ENCODE measurements at regions not wholly inside any gene's neighbourhood (a gene's known extent, or its start where the extent isn't known, plus 50 kb on each side); places are given as distances from the start of the nearest gene placed in this dataset.
"Not testable (repeated sequence)": the region's sequence is repeated elsewhere in the genome, so short reads cannot be mapped to it uniquely, and the experiment has no call there.

DNA sequence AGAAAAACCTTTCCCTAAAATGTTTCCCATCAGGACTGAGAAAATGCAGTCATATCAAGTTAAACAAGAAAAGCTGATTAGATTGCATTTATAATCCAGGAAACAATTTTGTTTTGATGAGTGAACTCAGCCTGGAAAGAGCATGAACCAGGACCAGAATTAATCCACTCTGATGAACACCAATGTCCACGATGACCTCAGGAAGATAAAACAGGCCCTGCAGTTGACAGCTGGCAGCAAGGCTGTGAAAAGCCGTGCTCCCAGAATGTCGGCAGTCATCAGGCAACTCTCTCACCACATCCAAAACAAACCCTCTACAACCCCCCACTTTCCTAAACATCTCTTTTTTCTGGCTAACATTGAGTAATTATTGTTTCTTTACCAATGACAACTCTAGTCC lies 74.0 kb upstream of the PROKR2 start:
- no peak for DNase-seq (ENCODE audit: low read depth in 2 of 2)

GRCh38 chr20:5386846-5387245 lies 70.1 kb upstream of the PROKR2 start:
- not testable (repeated sequence) for DNase-seq (ENCODE audit: low read depth in 2 of 2)

DNA sequence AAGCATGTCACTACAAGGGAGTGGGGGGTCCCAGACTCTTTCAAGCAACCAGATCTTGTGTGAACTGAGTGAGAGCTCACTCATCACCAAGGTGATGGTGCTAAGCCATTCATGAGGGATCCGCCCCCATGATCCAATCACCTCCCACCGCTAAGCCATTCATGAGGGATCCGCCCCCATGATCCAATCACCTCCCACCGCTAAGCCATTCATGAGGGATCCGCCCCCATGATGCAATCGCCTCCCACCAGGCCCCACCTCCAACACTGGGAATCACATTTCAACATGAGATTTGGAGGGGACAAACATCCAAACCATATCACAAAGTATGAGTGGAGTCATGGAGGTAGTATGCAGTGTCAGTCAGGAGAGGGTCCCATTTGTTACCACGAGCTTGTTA lies 64.8 kb upstream of the PROKR2 start:
- DNase-seq (ENCODE audit: low read depth in 2 of 2) = not testable (repeated sequence)

- no peak for DNase-seq (ENCODE audit: low read depth in 2 of 2)
These were observed 60.7 kb upstream of the PROKR2 start for GRCh38 chr20:5377484-5377883.

DNA sequence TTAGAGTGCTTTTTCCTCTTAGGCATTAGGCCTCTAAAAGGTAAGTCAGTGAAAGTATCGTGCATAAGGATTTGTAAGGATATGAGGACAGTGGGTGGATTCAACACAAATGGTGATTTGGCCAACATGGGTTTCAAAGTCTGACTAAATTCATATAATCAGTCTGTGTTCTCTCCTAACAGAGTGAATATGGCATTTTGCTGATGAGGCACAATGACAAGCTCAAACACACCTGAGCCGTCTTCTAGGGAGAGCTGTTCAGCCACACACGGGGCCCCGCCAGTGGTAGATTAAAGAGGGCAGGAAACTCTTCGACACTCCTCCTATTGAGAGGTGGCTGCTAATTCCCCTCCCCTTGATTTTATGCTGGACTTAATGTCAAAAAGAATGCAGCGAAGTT lies 59.5 kb upstream of the PROKR2 start:
- DNase-seq (ENCODE audit: low read depth in 2 of 2) = no peak

- no peak for DNase-seq (ENCODE audit: low read depth in 2 of 2)
These were observed 57.4 kb upstream of the PROKR2 start for GRCh38 chr20:5374171-5374570.

GRCh38 chr20:5372371-5372770 lies 55.6 kb upstream of the PROKR2 start:
- DNase-seq (ENCODE audit: low read depth in 2 of 2) = no peak

GRCh38 chr20:5369629-5370028 lies 52.9 kb upstream of the PROKR2 start:
- no peak for DNase-seq (ENCODE audit: low read depth in 2 of 2)
